ENCODE measurements at regions not wholly inside any gene's neighbourhood (a gene's known extent, or its start where the extent isn't known, plus 50 kb on each side); places are given as distances from the start of the nearest gene placed in this dataset.

- H3K9me3 ChIP-seq, result no peaks in the 10 kb centered on the region
- H3K27ac ChIP-seq (replicated peaks in 1 of 4), result no peak overlapping the region
- no peaks in the 10 kb centered on the region for H3K27me3 ChIP-seq
- DNase-seq (ENCODE audit: extremely low spot score), result no peak
- H3K36me3 ChIP-seq, result no peaks in the 10 kb centered on the region
- H3K4me1 ChIP-seq, result no peaks in the 10 kb centered on the region
- 80% methylated on average over 2 of the region's 2 CpGs for WGBS
- H3K4me3 ChIP-seq, result no peak overlapping the region
- intact Hi-C loops (cut with DNase I), result no loop called here
- no peak for TF ChIP-seq CTCF (IDR thresholded peaks at IDR 0.05)
- no peak for TF ChIP-seq POLR2AphosphoS5 (IDR thresholded peaks at IDR 0.05)
- no peak for TF ChIP-seq EP300 (IDR thresholded peaks at IDR 0.05)
- TF ChIP-seq POLR2A (IDR thresholded peaks at IDR 0.05; ENCODE audit: low read depth), result no peak
Observed at GRCh38 chr12:92528097-92528496, 174.7 kb upstream of the PLEKHG7 start.

GRCh38 chr12:92524489-92524888 lies 178.3 kb upstream of the PLEKHG7 start:
- Histone ChIP-seq H3K4me3 (no peak overlapping the region), H3K4me1 (no peaks in the 10 kb centered on the region), H3K27ac (replicated peaks in 1 of 4) (no peak overlapping the region), H3K27me3 (no peaks in the 10 kb centered on the region), H3K36me3 (no peaks in the 10 kb centered on the region), H3K9me3 (no peaks in the 10 kb centered on the region)
- intact Hi-C loops (cut with DNase I), result no loop called here
- WGBS, result 94% methylated on average over 4 of the region's 4 CpGs
- no peak for TF ChIP-seq POLR2AphosphoS5 (IDR thresholded peaks at IDR 0.05)
- no peak for TF ChIP-seq EP300 (IDR thresholded peaks at IDR 0.05)
- DNase-seq (ENCODE audit: extremely low spot score), result no peak

GRCh38 chr12:92520511-92520910 lies 182.3 kb upstream of the PLEKHG7 start:
- no peak for TF ChIP-seq POLR2AphosphoS5 (IDR thresholded peaks at IDR 0.05)
- no peak for TF ChIP-seq POLR2A (IDR thresholded peaks at IDR 0.05; ENCODE audit: low read depth)
- TF ChIP-seq EP300 (IDR thresholded peaks at IDR 0.05), result no peak
- no peak for TF ChIP-seq CTCF (IDR thresholded peaks at IDR 0.05)
- no peak for DNase-seq (ENCODE audit: extremely low spot score)
- no peak overlapping the region for H3K4me3 ChIP-seq
- intact Hi-C loops (cut with DNase I), result no loop called here
- no peaks in the 10 kb centered on the region for H3K36me3 ChIP-seq
- no peaks in the 10 kb centered on the region for H3K9me3 ChIP-seq
- no peaks in the 10 kb centered on the region for H3K4me1 ChIP-seq
- no peak overlapping the region for H3K27ac ChIP-seq (replicated peaks in 1 of 4)
- H3K27me3 ChIP-seq, result no peaks in the 10 kb centered on the region

GRCh38 chr12:92519284-92519683 lies 183.5 kb upstream of the PLEKHG7 start:
- Histone ChIP-seq H3K4me1 (no peaks in the 10 kb centered on the region), H3K9me3 (no peaks in the 10 kb centered on the region), H3K27me3 (no peaks in the 10 kb centered on the region), H3K4me3 (no peak overlapping the region), H3K27ac (replicated peaks in 1 of 4) (no peak overlapping the region), H3K36me3 (no peaks in the 10 kb centered on the region)
- TF ChIP-seq POLR2AphosphoS5 (IDR thresholded peaks at IDR 0.05), result no peak
- no peak for TF ChIP-seq POLR2A (IDR thresholded peaks at IDR 0.05; ENCODE audit: low read depth)
- no peak for TF ChIP-seq EP300 (IDR thresholded peaks at IDR 0.05)
- TF ChIP-seq CTCF (IDR thresholded peaks at IDR 0.05), result no peak
- no peak for DNase-seq (ENCODE audit: extremely low spot score)
- intact Hi-C loops (cut with DNase I), result no loop called here
- 93% methylated on average over 1 of the region's 1 CpG for WGBS

GRCh38 chr12:92518071-92518470 lies 184.7 kb upstream of the PLEKHG7 start:
- TF ChIP-seq POLR2A (IDR thresholded peaks at IDR 0.05; ENCODE audit: low read depth) (no peak), POLR2AphosphoS5 (IDR thresholded peaks at IDR 0.05) (no peak), CTCF (IDR thresholded peaks at IDR 0.05) (no peak), EP300 (IDR thresholded peaks at IDR 0.05) (no peak)
- intact Hi-C loops (cut with DNase I), result no loop called here
- 89% methylated on average over 4 of the region's 4 CpGs for WGBS
- Histone ChIP-seq H3K36me3 (no peaks in the 10 kb centered on the region), H3K4me1 (no peaks in the 10 kb centered on the region), H3K9me3 (no peaks in the 10 kb centered on the region), H3K27ac (replicated peaks in 1 of 4) (no peak overlapping the region), H3K27me3 (no peaks in the 10 kb centered on the region), H3K4me3 (no peak overlapping the region)
- no peak for DNase-seq (ENCODE audit: extremely low spot score)
